ENCODE measurements at regions not wholly inside any gene's neighbourhood (a gene's known extent, or its start where the extent isn't known, plus 50 kb on each side); places are given as distances from the start of the nearest gene placed in this dataset.

- H3K79me2 ChIP-seq (ENCODE audit: insufficient read depth, low read length), result no peaks in the 10 kb centered on the region
- H3K27ac ChIP-seq (ENCODE audit: low read depth, low read length), result no peak overlapping the region
- no peaks in the 10 kb centered on the region for H3K4me1 ChIP-seq (ENCODE audit: insufficient read depth, low read length)
- H3K36me3 ChIP-seq (ENCODE audit: insufficient read depth, low read length), result no peaks in the 10 kb centered on the region
- DNase-seq (ENCODE audit: insufficient read length, low spot score, missing footprints), result no peak
- no peak overlapping the region for H3K4me2 ChIP-seq (ENCODE audit: insufficient read depth, low read length)
- no peak overlapping the region for H3K4me3 ChIP-seq (ENCODE audit: insufficient read depth, low read length)
- TF ChIP-seq CTCF (IDR thresholded peaks at IDR 0.05; ENCODE audit: extremely low read depth, low read depth, low read length), result no peak
- no peaks in the 10 kb centered on the region for H3K9me3 ChIP-seq (ENCODE audit: low read depth, low read length)
- H2AFZ ChIP-seq (ENCODE audit: low read length), result no peak overlapping the region
- H4K20me1 ChIP-seq (ENCODE audit: insufficient read depth, low read length), result no peaks in the 10 kb centered on the region
- no peaks in the 10 kb centered on the region for H3K27me3 ChIP-seq (ENCODE audit: insufficient read depth, low read length)
Measured at GRCh38 chr6:101212640-101213039, 180.9 kb upstream of the GRIK2 start.

GRCh38 chr6:101222007-101222406, 171.5 kb upstream of the GRIK2 start:
- Histone ChIP-seq H3K27me3 (ENCODE audit: insufficient read depth, low read length) (no peaks in the 10 kb centered on the region), H3K79me2 (ENCODE audit: insufficient read depth, low read length) (no peaks in the 10 kb centered on the region), H3K27ac (ENCODE audit: low read depth, low read length) (no peak overlapping the region), H3K4me1 (ENCODE audit: insufficient read depth, low read length) (no peaks in the 10 kb centered on the region), H3K4me3 (ENCODE audit: insufficient read depth, low read length) (no peak overlapping the region), H3K9me3 (ENCODE audit: low read depth, low read length) (peaks cover 2% of the 10 kb centered on the region), H3K4me2 (ENCODE audit: insufficient read depth, low read length) (no peak overlapping the region), H3K36me3 (ENCODE audit: insufficient read depth, low read length) (no peaks in the 10 kb centered on the region), H4K20me1 (ENCODE audit: insufficient read depth, low read length) (no peaks in the 10 kb centered on the region), H2AFZ (ENCODE audit: low read length) (no peak overlapping the region)
- no peak for TF ChIP-seq CTCF (IDR thresholded peaks at IDR 0.05; ENCODE audit: extremely low read depth, low read depth, low read length)
- no peak for DNase-seq (ENCODE audit: insufficient read length, low spot score, missing footprints)

GRCh38 chr6:101224751-101225150, 168.8 kb upstream of the GRIK2 start:
- peaks cover 2% of the 10 kb centered on the region for H3K9me3 ChIP-seq (ENCODE audit: low read depth, low read length)
- no peaks in the 10 kb centered on the region for H3K27me3 ChIP-seq (ENCODE audit: insufficient read depth, low read length)
- TF ChIP-seq CTCF (IDR thresholded peaks at IDR 0.05; ENCODE audit: extremely low read depth, low read depth, low read length), result no peak
- H4K20me1 ChIP-seq (ENCODE audit: insufficient read depth, low read length), result no peaks in the 10 kb centered on the region
- H3K36me3 ChIP-seq (ENCODE audit: insufficient read depth, low read length), result no peaks in the 10 kb centered on the region
- no peak overlapping the region for H3K4me3 ChIP-seq (ENCODE audit: insufficient read depth, low read length)
- no peak for DNase-seq (ENCODE audit: insufficient read length, low spot score, missing footprints)
- no peak overlapping the region for H3K27ac ChIP-seq (ENCODE audit: low read depth, low read length)
- H2AFZ ChIP-seq (ENCODE audit: low read length), result no peak overlapping the region
- no peaks in the 10 kb centered on the region for H3K79me2 ChIP-seq (ENCODE audit: insufficient read depth, low read length)
- no peaks in the 10 kb centered on the region for H3K4me1 ChIP-seq (ENCODE audit: insufficient read depth, low read length)
- no peak overlapping the region for H3K4me2 ChIP-seq (ENCODE audit: insufficient read depth, low read length)

DNA sequence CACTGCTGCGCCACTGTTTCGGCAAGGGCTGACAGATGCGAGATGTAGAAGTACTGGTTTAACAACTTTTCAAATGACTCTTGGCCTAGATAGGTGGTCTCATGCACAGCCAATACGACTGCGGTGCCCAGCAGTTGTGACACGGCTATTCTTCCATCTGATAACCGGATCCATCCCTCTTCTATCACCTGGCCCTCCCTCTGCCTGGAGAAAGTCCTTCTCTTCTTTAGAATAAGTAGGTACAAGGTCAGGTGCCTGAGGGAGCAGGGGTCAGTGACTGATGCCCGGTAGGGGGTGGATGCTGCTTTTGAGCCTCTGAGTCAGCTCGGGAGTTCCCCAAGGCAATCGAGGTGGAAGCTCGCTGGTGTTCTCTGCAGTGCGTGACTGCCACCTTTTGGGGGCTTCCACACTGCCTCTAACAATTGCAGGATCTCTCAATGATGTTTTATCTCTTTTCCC, 166.8 kb upstream of the GRIK2 start:
- Histone ChIP-seq H3K4me3 (ENCODE audit: insufficient read depth, low read length) (no peak overlapping the region), H3K36me3 (ENCODE audit: insufficient read depth, low read length) (no peaks in the 10 kb centered on the region), H3K9me3 (ENCODE audit: low read depth, low read length) (peaks cover 2% of the 10 kb centered on the region), H3K4me2 (ENCODE audit: insufficient read depth, low read length) (no peak overlapping the region), H2AFZ (ENCODE audit: low read length) (no peak overlapping the region), H3K4me1 (ENCODE audit: insufficient read depth, low read length) (no peaks in the 10 kb centered on the region), H3K27me3 (ENCODE audit: insufficient read depth, low read length) (no peaks in the 10 kb centered on the region), H3K79me2 (ENCODE audit: insufficient read depth, low read length) (no peaks in the 10 kb centered on the region), H3K27ac (ENCODE audit: low read depth, low read length) (no peak overlapping the region), H4K20me1 (ENCODE audit: insufficient read depth, low read length) (no peaks in the 10 kb centered on the region)
- TF ChIP-seq CTCF (IDR thresholded peaks at IDR 0.05; ENCODE audit: extremely low read depth, low read depth, low read length), result no peak
- DNase-seq (ENCODE audit: insufficient read length, low spot score, missing footprints), result peak; percentile 11
